K562 (cell line): ENCODE measurements at regions not wholly inside any gene's neighbourhood (a gene's known extent, or its start where the extent isn't known, plus 50 kb on each side); places are given as distances from the start of the nearest gene placed in this dataset.

Experiments
- ATAC-seq: fragments of 200-7000 bp; cut with Tn5 transposase; 3 replicates; pipeline ENCODE4 v1.9.1; 2020; ENCODE audit warnings: moderate library complexity
- BruUV-seq: library from RNA; stranded (reverse); fragments of 400-500 nt; replicated peaks from 2 replicates; lab custom pipeline; 2021; lab: Mats Ljungman, UMichigan
- CTCF ChIA-PET: fragments of 300-600 bp; formaldehyde crosslinking; extraction: SDS; loops from one replicate; lab custom pipeline; 2021; ENCODE audit warnings: low intra/inter-chr PET ratio; lab: Yijun Ruan, JAX
- POLR2A ChIA-PET: fragments of 300-600, 350-650 bp; sonication (Branson Sonifier 250); formaldehyde crosslinking; extraction: SDS; loops from one replicate; lab custom pipeline; 2021; ENCODE audit warnings: antibody characterized with exemption, inconsistent platforms; lab: Yijun Ruan, JAX
- DNase-seq, 4 experiments: peaks; one replicate each; pipeline versions ENCODE4 v3.0.0 to v3.0.0-alpha.2; 2011 to 2018; ENCODE audit warnings: low spot score in 3 of 4, mixed read lengths in 3 of 4; ENCODE audit errors: extremely low read depth in 1 of 4
- FAIRE-seq: peaks from 2 replicates; lab custom pipeline; 2011; peaks lifted over from hg19 to GRCh38; lab: Jason Lieb, UNC
- H2AFZ ChIP-seq: 2 replicates; pipeline ENCODE4 v1.6.0; 2011; ENCODE audit warnings: low read depth, low read length, control low read depth, inconsistent platforms
- H3K27ac ChIP-seq: fragments of 200-600 bp; 3 replicates; pipeline ENCODE4 v1.8.0; 2011; ENCODE audit warnings: low read depth, mild to moderate bottlenecking, control low read depth, inconsistent platforms, low read length, moderate library complexity, mixed read lengths; ENCODE audit errors: extremely low read depth
- H3K27me3 ChIP-seq, 2 experiments: fragments of 300-600 bp in 1 of 2; 2 replicates in 1 of 2; 3 replicates in 1 of 2; pipeline versions ENCODE4 v1.6.0 to v1.8.0; 2011; ENCODE audit warnings: inconsistent platforms in 2 of 2, low read length in 2 of 2, mild to moderate bottlenecking in 1 of 2, mixed read lengths in 1 of 2, moderate library complexity in 1 of 2; ENCODE audit not compliant: control insufficient read depth in 2 of 2, insufficient read depth in 2 of 2
- H3K36me3 ChIP-seq: fragments of 300-600 bp; 3 replicates; pipeline ENCODE4 v1.8.0; 2011; ENCODE audit warnings: mild to moderate bottlenecking, low read length, inconsistent platforms; ENCODE audit not compliant: control insufficient read depth, insufficient read depth
- H3K4me1 ChIP-seq, 2 experiments: fragments of 200-600 bp in 1 of 2; replicated peaks in 1 of 2; 2 replicates in 1 of 2; 3 replicates in 1 of 2; pipeline versions ENCODE4 v1.5.1 to v1.8.0; 2011; ENCODE audit warnings: inconsistent platforms in 2 of 2, low read length in 2 of 2, mild to moderate bottlenecking in 1 of 2, mixed read lengths in 1 of 2, moderate library complexity in 1 of 2; ENCODE audit not compliant: control insufficient read depth in 2 of 2, insufficient read depth in 2 of 2
- H3K4me2 ChIP-seq: 2 replicates; pipeline ENCODE4 v1.6.1; 2011; ENCODE audit warnings: low read length, control low read depth, inconsistent platforms, mixed read lengths; ENCODE audit not compliant: insufficient read depth
- H3K4me3 ChIP-seq: fragments of 200-600 bp; sonication (generic), shearing (Covaris generic); 2 replicates; pipeline ENCODE4 v1.5.1; 2016; ENCODE audit warnings: control low read depth, inconsistent platforms
- H3K79me2 ChIP-seq: fragments of 200-600 bp; 3 replicates; pipeline ENCODE4 v1.8.0; 2011; ENCODE audit warnings: low read length, inconsistent platforms; ENCODE audit not compliant: control insufficient read depth, insufficient read depth
- H3K9ac ChIP-seq, 2 experiments: 2 replicates each; pipeline versions ENCODE4 v1.6.0 to v1.6.1; 2011; ENCODE audit warnings: low read depth in 2 of 2, low read length in 2 of 2, control low read depth in 1 of 2, inconsistent platforms in 1 of 2, mild to moderate bottlenecking in 1 of 2, mixed read lengths in 1 of 2; ENCODE audit not compliant: insufficient read depth in 1 of 2
- H3K9me1 ChIP-seq: one replicate; pipeline ENCODE4 v1.6.0; 2011; ENCODE audit warnings: inconsistent platforms, mild to moderate bottlenecking, low read length, moderate library complexity; ENCODE audit not compliant: control insufficient read depth, insufficient read depth
- H3K9me3 ChIP-seq: replicated peaks from 2 replicates; pipeline ENCODE4 v1.5.1; 2011; ENCODE audit warnings: low read depth, low read length, inconsistent platforms; ENCODE audit not compliant: control insufficient read depth, insufficient read depth
- H4K20me1 ChIP-seq: replicated peaks from 2 replicates; pipeline ENCODE4 v1.6.1; 2011; ENCODE audit warnings: low read length, inconsistent platforms, mixed read lengths; ENCODE audit not compliant: control insufficient read depth, insufficient read depth
- CTCFL ChIP-seq: IDR thresholded peaks from 2 replicates; pipeline ENCODE4 v1.6.1; 2011; ENCODE audit warnings: borderline replicate concordance, low read depth, mild to moderate bottlenecking, moderate library complexity, low read length; ENCODE audit not compliant: insufficient read depth, poor library complexity, severe bottlenecking
- DPF2 ChIP-seq: fragments of 450-650 bp; IDR thresholded peaks from 2 replicates; pipeline ENCODE4 v1.6.1; 2016
- ETS2 ChIP-seq: IDR thresholded peaks from 2 replicates; pipeline ENCODE4 v1.6.1; 2016; ENCODE audit warnings: borderline replicate concordance, missing genetic modification characterization, mild to moderate bottlenecking, moderate library complexity, missing compliant biosample characterization; ENCODE audit not compliant: poor library complexity, severe bottlenecking
- GTF2B ChIP-seq: IDR thresholded peaks from 2 replicates; pipeline ENCODE4 v1.6.1; 2011; ENCODE audit not compliant: insufficient read length; ENCODE audit errors: extremely low read depth
- HEY1 ChIP-seq: fragments of 250-450 bp; sonication (Bioruptor Pico); IDR thresholded peaks from 2 replicates; pipeline ENCODE4 v1.5.0; 2020; ENCODE audit warnings: mild to moderate bottlenecking, moderate library complexity, borderline replicate concordance
- HSF4 ChIP-seq: fragments of 250-450 bp; sonication (Bioruptor Pico); IDR thresholded peaks from 2 replicates; pipeline ENCODE4 v2.1.2; 2022; ENCODE audit warnings: mild to moderate bottlenecking, moderate library complexity, borderline replicate concordance
- KDM2B ChIP-seq: fragments of 250-450 bp; sonication (Bioruptor Pico); IDR thresholded peaks from 2 replicates; pipeline ENCODE4 v1.8.0; 2021; ENCODE audit warnings: mild to moderate bottlenecking, moderate library complexity
- NKRF ChIP-seq: fragments of 450-650 bp; IDR thresholded peaks from 2 replicates; pipeline ENCODE4 v1.6.1; 2016; ENCODE audit warnings: borderline replicate concordance
- NR0B1 ChIP-seq: fragments of 450-650 bp; IDR thresholded peaks from one replicate; pipeline ENCODE4 v1.6.1; 2018; ENCODE audit warnings: mild to moderate bottlenecking, moderate library complexity; ENCODE audit not compliant: partially characterized antibody
- PATZ1 ChIP-seq: fragments of 250-450 bp; sonication (Bioruptor Pico); IDR thresholded peaks from 2 replicates; pipeline ENCODE4 v1.5.0; 2020; ENCODE audit warnings: mild to moderate bottlenecking, borderline replicate concordance
- STAG1 ChIP-seq: sonication (generic); formaldehyde crosslinking; IDR thresholded peaks from 2 replicates; pipeline ENCODE4 v1.5.0; 2020; ENCODE audit warnings: missing genetic modification reagents, borderline replicate concordance
- ZNF133 ChIP-seq: fragments of 250-450 bp; sonication (Bioruptor Pico); IDR thresholded peaks from 2 replicates; pipeline ENCODE4 v1.4.0; 2020; ENCODE audit warnings: mild to moderate bottlenecking
- ZNF282 ChIP-seq: sonication (generic); formaldehyde crosslinking; IDR thresholded peaks from 2 replicates; pipeline ENCODE4 v1.8.1; 2023; ENCODE audit warnings: missing genetic modification reagents
- WGBS: fragments of 100-300 bp; shearing (Covaris generic); methylation state at CpG from one replicate; pipeline ENCODE4 v1.1.6; 2016; ENCODE audit warnings: low coverage, mixed read lengths; ENCODE audit not compliant: insufficient coverage; ENCODE audit errors: missing lambda C conversion rate; 5-methylcytosine and 5-hydroxymethylcytosine counted together
- in situ Hi-C: fragments of 300-500 bp; cut with MboI; formaldehyde crosslinking; loops from 4 replicates; pipeline ENCODE4 v1.15.0; 2018; ENCODE audit warnings: inconsistent platforms, mixed read lengths
- intact Hi-C: fragments of 100-400 bp; cut with micrococcal nuclease; formaldehyde crosslinking; loops from 2 replicates; pipeline ENCODE4 v1.14.2; 2022

GRCh38 chr7:92992932-92993331 is 124.8 kb downstream of the SAMD9 start:
- peaks cover 10 to 16% of the 10 kb centered on the region in 2 experiments; a peak in 4 of 5 replicates for H3K4me1 ChIP-seq
- ATAC-seq (no peak), FAIRE-seq (no peak), DNase-seq (no peak)
- H3K4me3 ChIP-seq, result no peak overlapping the region
- H4K20me1 ChIP-seq, result no peaks in the 10 kb centered on the region
- no peaks in the 10 kb centered on the region for H3K36me3 ChIP-seq
- intact Hi-C loops, result no loop called here
- no peak overlapping the region for H3K9ac ChIP-seq
- H3K4me2 ChIP-seq, result no peak overlapping the region
- no peak overlapping the region for H3K27ac ChIP-seq
- H3K9me3 ChIP-seq, result no peaks in the 10 kb centered on the region
- no TSS peak for BruUV-seq
- in situ Hi-C loops, result no loop called here
- H3K27me3 ChIP-seq, result no peaks in the 10 kb centered on the region
- ChIA-PET CTCF (interaction anchor here (0.6 kb wide), 1 partner anchor 97 kb away, joined by 3 read pairs; no protein-coding TSS in a partner anchor), POLR2A (interaction anchor here (0.7 kb wide), 1 partner anchor 83 kb away, joined by 3 read pairs; no protein-coding TSS in a partner anchor)
- 42% methylated on average over 1 of the region's 1 CpG for WGBS
- no peaks in the 10 kb centered on the region for H3K79me2 ChIP-seq
- no peaks in the 10 kb centered on the region for H3K9me1 ChIP-seq
- H2AFZ ChIP-seq, result peak overlapping the region; percentile 16
- TF ChIP-seq STAG1 (no peak), NR0B1 (no peak), KDM2B (CRISPR knock-in tag) (no peak), DPF2 (no peak), NKRF (no peak), ZNF133 (CRISPR knock-in tag) (no peak), PATZ1 (CRISPR knock-in tag) (no peak), ZNF282 (no peak), GTF2B (no peak), HEY1 (CRISPR knock-in tag) (no peak), ETS2 (tag) (no peak), HSF4 (no peak), CTCFL (no peak)
